Transverse colon (tissue), 4 donors: ENCODE measurements at regions not wholly inside any gene's neighbourhood (a gene's known extent, or its start where the extent isn't known, plus 50 kb on each side); places are given as distances from the start of the nearest gene placed in this dataset.

Source experiments
- DNase-seq: peaks from one replicate; pipeline ENCODE4 v3.0.0-alpha.2; 2019
- H3K27ac ChIP-seq, 4 donors: fragments of 200-600 bp; sonication (generic); 2 replicates each; pipeline ENCODE4 v1.5.1; 2016 to 2018; ENCODE audit warnings: inconsistent platforms in 4 of 4
- H3K27me3 ChIP-seq: fragments of 200-600 bp; sonication (generic); 2 replicates; pipeline ENCODE4 v1.5.1; 2017; ENCODE audit warnings: inconsistent platforms
- H3K36me3 ChIP-seq, 4 donors: fragments of 200-600 bp; sonication (generic); 2 replicates each; pipeline ENCODE4 v1.5.1; 2017 to 2019; ENCODE audit warnings: inconsistent platforms in 4 of 4
- H3K4me1 ChIP-seq, 4 donors: fragments of 200-600 bp; sonication (generic); 2 replicates each; pipeline ENCODE4 v1.5.1; 2017 to 2020; ENCODE audit warnings: inconsistent platforms in 4 of 4
- H3K4me3 ChIP-seq, 4 donors: fragments of 200-600 bp; sonication (generic); 1 replicate in 1 of 4; 2 replicates in 3 of 4; pipeline versions ENCODE4 v1.5.1 to v1.6.1; 2017 to 2019; ENCODE audit warnings: inconsistent platforms in 4 of 4
- H3K9me3 ChIP-seq, 2 donors: fragments of 200-600 bp; sonication (generic); 2 replicates each; pipeline ENCODE4 v1.5.1; 2017 to 2019; ENCODE audit warnings: inconsistent platforms in 2 of 2
- EP300 ChIP-seq: sonication (generic); formaldehyde crosslinking; IDR thresholded peaks from one replicate; pipeline ENCODE4 v1.6.1; 2017; ENCODE audit warnings: antibody characterized with exemption, low read depth
- POLR2A ChIP-seq: fragments of 450-650 bp; IDR thresholded peaks from one replicate; pipeline ENCODE4 v1.6.1; 2016; ENCODE audit warnings: antibody characterized with exemption, mild to moderate bottlenecking, moderate library complexity
- POLR2AphosphoS5 ChIP-seq, 3 donors: sonication (generic); formaldehyde crosslinking; IDR thresholded peaks; one replicate each; pipeline ENCODE4 v1.6.1; 2016; ENCODE audit warnings: antibody characterized with exemption in 3 of 3
- WGBS, 2 donors: methylation state at CpG; one replicate each; pipeline ENCODE4 v1.1.5; 2018; ENCODE audit warnings: low coverage in 1 of 2; 5-methylcytosine and 5-hydroxymethylcytosine counted together
- in situ Hi-C, 4 donors: fragments of 200-750 bp; cut with MboI; loops; one replicate each; pipeline versions ENCODE4 v1.15.0 to v1.15.1; 2017; ENCODE audit warnings: low sequenced_read_pairs in 3 of 4, low pct_ligation_motif_present in 1 of 4, low pct_unique_long_range_greater_than_20kb in 1 of 4
- intact Hi-C: fragments of 100-400 bp; cut with DNase I; formaldehyde crosslinking; loops from one replicate; pipeline ENCODE4 v1.15.1; 2023; ENCODE audit warnings: low total_unique reads
- TF ChIP-seq, protein P1 (sequence below), 5 experiments: fragments of 200-600 bp in 3 of 5; fragments of 450-650 bp in 2 of 5; sonication (generic) in 3 of 5; IDR thresholded peaks; 1 replicate in 2 of 5; 2 replicates in 3 of 5; pipeline ENCODE4 v1.5.1; 2016 to 2017; ENCODE audit warnings: antibody characterized with exemption in 5 of 5, inconsistent platforms in 3 of 5, mild to moderate bottlenecking in 2 of 5, moderate library complexity in 1 of 5

GRCh38 chr11:36751335-36751781 is 153.3 kb upstream of the RAG2 start:
- no peak for DNase-seq
- in situ Hi-C loops (loop anchor here in 1 of 4 donors (10.0 kb wide), 1 partner anchor 47 kb away; no protein-coding TSS in a partner anchor), intact Hi-C loops (no loop called here)
- Histone ChIP-seq H3K4me1 (no peaks in the 10 kb centered on the region), H3K4me3 (no peak overlapping the region), H3K9me3 (no peaks in the 10 kb centered on the region), H3K27me3 (peaks cover 6% of the 10 kb centered on the region), H3K36me3 (no peaks in the 10 kb centered on the region), H3K27ac (no peak overlapping the region)
- TF ChIP-seq POLR2A: no peak
- TF ChIP-seq POLR2AphosphoS5 (IDR thresholded peaks at IDR 0.05): no peak
- TF ChIP-seq, protein P1, sequence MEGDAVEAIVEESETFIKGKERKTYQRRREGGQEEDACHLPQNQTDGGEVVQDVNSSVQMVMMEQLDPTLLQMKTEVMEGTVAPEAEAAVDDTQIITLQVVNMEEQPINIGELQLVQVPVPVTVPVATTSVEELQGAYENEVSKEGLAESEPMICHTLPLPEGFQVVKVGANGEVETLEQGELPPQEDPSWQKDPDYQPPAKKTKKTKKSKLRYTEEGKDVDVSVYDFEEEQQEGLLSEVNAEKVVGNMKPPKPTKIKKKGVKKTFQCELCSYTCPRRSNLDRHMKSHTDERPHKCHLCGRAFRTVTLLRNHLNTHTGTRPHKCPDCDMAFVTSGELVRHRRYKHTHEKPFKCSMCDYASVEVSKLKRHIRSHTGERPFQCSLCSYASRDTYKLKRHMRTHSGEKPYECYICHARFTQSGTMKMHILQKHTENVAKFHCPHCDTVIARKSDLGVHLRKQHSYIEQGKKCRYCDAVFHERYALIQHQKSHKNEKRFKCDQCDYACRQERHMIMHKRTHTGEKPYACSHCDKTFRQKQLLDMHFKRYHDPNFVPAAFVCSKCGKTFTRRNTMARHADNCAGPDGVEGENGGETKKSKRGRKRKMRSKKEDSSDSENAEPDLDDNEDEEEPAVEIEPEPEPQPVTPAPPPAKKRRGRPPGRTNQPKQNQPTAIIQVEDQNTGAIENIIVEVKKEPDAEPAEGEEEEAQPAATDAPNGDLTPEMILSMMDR (IDR thresholded peaks at IDR 0.05): no peak
- TF ChIP-seq EP300: no peak
- 22 to 27% methylated on average over 2 to 4 of the region's 4 CpGs for WGBS, 2 donors

DNA sequence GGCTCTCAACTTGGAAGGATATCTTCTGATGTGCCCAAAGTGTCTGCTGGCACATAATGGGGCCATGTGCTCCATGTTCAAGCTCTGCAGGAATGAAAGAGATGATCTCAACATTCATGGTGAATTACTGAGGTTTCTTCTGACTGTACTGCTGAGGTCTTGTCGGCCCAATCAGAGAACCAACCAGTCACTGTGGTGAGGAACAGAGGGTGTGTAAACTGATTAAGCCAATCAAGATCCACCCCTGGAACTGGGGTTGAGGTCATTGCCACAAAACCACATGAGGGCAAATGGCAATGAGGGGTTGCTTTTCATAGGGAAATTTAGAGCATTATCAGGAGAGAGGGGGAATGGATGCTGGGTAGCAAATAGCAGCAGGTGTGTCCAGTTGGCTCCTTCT is 152.3 kb upstream of the RAG2 start:
- in situ Hi-C loops (loop anchor here in 1 of 4 donors (10.0 kb wide), 1 partner anchor 46 kb away; no protein-coding TSS in a partner anchor), intact Hi-C loops (no loop called here)
- DNase-seq: no peak
- no peaks in the 10 kb centered on the region for H3K4me1 ChIP-seq
- no peaks in the 10 kb centered on the region for H3K36me3 ChIP-seq
- WGBS, 2 donors: 78% methylated on average over 1 of the region's 1 CpG; no CpG with 5 or more reads in 1 of the 2 donors
- H3K9me3 ChIP-seq: no peaks in the 10 kb centered on the region
- no peak for TF ChIP-seq POLR2A
- no peak for TF ChIP-seq EP300
- TF ChIP-seq, protein P1 (IDR thresholded peaks at IDR 0.05): no peak
- TF ChIP-seq POLR2AphosphoS5 (IDR thresholded peaks at IDR 0.05): no peak
- peaks cover 6% of the 10 kb centered on the region for H3K27me3 ChIP-seq
- no peak overlapping the region for H3K27ac ChIP-seq
- no peak overlapping the region for H3K4me3 ChIP-seq

DNA sequence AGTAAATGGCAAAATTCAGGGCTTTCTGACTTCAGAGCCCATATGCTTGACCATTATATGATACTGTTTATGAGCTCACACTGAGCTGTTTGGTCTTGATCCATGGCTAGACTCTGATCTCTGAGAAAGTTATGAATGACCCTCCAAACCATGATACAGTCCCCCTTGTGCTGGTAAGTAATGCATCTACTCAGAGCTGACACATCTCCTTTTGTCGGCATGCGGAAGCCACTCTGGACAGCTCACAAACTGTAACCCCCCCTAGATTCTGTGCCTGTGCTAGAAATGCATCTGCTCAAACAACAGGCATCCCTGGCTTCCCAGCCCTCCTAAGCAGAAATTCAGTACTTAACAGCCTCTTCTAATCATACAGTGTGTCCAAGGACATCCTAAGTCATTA is 150.8 kb upstream of the RAG2 start:
- peaks cover 6% of the 10 kb centered on the region for H3K27me3 ChIP-seq
- H3K36me3 ChIP-seq: no peaks in the 10 kb centered on the region
- no peaks in the 10 kb centered on the region for H3K4me1 ChIP-seq
- no peaks in the 10 kb centered on the region for H3K9me3 ChIP-seq
- intact Hi-C loops: no loop called here
- DNase-seq: no peak
- TF ChIP-seq, protein P1 (IDR thresholded peaks at IDR 0.05): no peak
- TF ChIP-seq EP300: no peak
- TF ChIP-seq POLR2AphosphoS5 (IDR thresholded peaks at IDR 0.05): no peak
- TF ChIP-seq POLR2A: no peak
- no peak overlapping the region for H3K27ac ChIP-seq
- in situ Hi-C loops: loop anchor here in 2 of 4 donors (10.0 kb wide), 1 partner anchor 184 kb away; the partner anchor contains the start of gene RAG1 (in 2 of the 2)
- no peak overlapping the region for H3K4me3 ChIP-seq
- WGBS, 2 donors: 73% methylated on average over 2 of the region's 2 CpGs; no CpG with 5 or more reads in 1 of the 2 donors

GRCh38 chr11:36746886-36747710 is 149.1 kb upstream of the RAG2 start:
- Histone ChIP-seq H3K4me1 (no peaks in the 10 kb centered on the region), H3K27ac (no peak overlapping the region), H3K27me3 (peaks cover 6% of the 10 kb centered on the region), H3K36me3 (no peaks in the 10 kb centered on the region), H3K4me3 (no peak overlapping the region), H3K9me3 (no peaks in the 10 kb centered on the region)
- intact Hi-C loops: loop anchor here (2.0 kb wide), 1 partner anchor 44 kb away; no protein-coding TSS in a partner anchor
- DNase-seq: peak; percentile 91
- WGBS, 2 donors: 36 to 44% methylated on average over 2 to 7 of the region's 7 CpGs
- TF ChIP-seq, protein P1 (IDR thresholded peaks at IDR 0.05): peak; percentile 96 to 99 (median 96)
- TF ChIP-seq POLR2AphosphoS5 (IDR thresholded peaks at IDR 0.05): no peak
- in situ Hi-C loops: loop anchor here in 2 of 4 donors (10.0 kb wide), 1 partner anchor 182 kb away; the partner anchor contains the start of gene RAG1 (in 2 of the 2)
